ENCODE measurements at regions not wholly inside any gene's neighbourhood (a gene's known extent, or its start where the extent isn't known, plus 50 kb on each side); places are given as distances from the start of the nearest gene placed in this dataset.
A peak's percentile ranks its signal among the peaks of the same experiment; 100 is the strongest.

DNA sequence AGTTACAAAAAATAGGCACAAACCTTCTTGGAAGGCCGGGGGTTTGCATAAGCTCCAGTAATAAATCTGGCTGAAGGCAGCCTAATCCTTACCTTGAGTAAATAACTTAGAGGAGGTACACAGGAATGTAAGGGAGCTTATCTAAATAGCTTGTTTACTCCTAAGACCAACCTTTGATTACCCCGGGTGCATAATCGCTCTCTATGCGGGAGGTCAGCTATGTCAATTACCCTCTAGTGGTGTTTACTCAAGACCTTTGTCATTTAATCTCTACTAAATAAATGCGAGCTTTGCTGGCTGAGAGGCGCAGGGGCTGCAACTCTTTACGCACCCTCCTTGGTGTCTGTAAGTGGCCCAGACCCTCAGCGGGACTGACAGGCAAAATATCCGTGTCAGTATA is 50.2 kb upstream of the MAP9 start (continued):
- no peak for TF ChIP-seq MAFK (IDR thresholded peaks at IDR 0.05; ENCODE audit: low read depth, low read length)
- TF ChIP-seq SUZ12 (IDR thresholded peaks at IDR 0.05; ENCODE audit: low read length), result no peak
- no peak for TF ChIP-seq FOSL1 (IDR thresholded peaks at IDR 0.05; ENCODE audit: insufficient read depth, low read depth, low read length)
- TF ChIP-seq, protein P1, sequence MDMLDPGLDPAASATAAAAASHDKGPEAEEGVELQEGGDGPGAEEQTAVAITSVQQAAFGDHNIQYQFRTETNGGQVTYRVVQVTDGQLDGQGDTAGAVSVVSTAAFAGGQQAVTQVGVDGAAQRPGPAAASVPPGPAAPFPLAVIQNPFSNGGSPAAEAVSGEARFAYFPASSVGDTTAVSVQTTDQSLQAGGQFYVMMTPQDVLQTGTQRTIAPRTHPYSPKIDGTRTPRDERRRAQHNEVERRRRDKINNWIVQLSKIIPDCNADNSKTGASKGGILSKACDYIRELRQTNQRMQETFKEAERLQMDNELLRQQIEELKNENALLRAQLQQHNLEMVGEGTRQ (IDR thresholded peaks at IDR 0.05; ENCODE audit: low read length), result no peak
- no peak for TF ChIP-seq CHD1 (IDR thresholded peaks at IDR 0.05; ENCODE audit: low read depth, low read length)
- TF ChIP-seq CTBP2 (IDR thresholded peaks at IDR 0.05; ENCODE audit: borderline replicate concordance, insufficient read depth, insufficient read length, low read length), result no peak
- TF ChIP-seq EZH2 (IDR thresholded peaks at IDR 0.05; ENCODE audit: low read depth, low read length, severe bottlenecking), result no peak
- TF ChIP-seq CBX5 (IDR thresholded peaks at IDR 0.05; ENCODE audit: low read depth, low read length), result no peak
- TF ChIP-seq SIX5 (IDR thresholded peaks at IDR 0.05; ENCODE audit: low read depth, low read length), result no peak
- no peak for TF ChIP-seq RBBP5 (IDR thresholded peaks at IDR 0.05; ENCODE audit: borderline replicate concordance, low read depth, low read length)
- TF ChIP-seq TAF1 (IDR thresholded peaks at IDR 0.05; ENCODE audit: low read depth, low read length), result no peak
- peak; percentile 88 for TF ChIP-seq TEAD4 (IDR thresholded peaks at IDR 0.05; ENCODE audit: low read depth, low read length)
- no peak for TF ChIP-seq RFX5 (IDR thresholded peaks at IDR 0.05; ENCODE audit: borderline replicate concordance, low read depth, low read length)
- no peak for TF ChIP-seq KDM1A (IDR thresholded peaks at IDR 0.05; ENCODE audit: borderline replicate concordance, low read length)
- no peak for TF ChIP-seq RXRA (IDR thresholded peaks at IDR 0.05; ENCODE audit: insufficient read depth, low read depth, low read length)
- TF ChIP-seq HDAC2 (IDR thresholded peaks at IDR 0.05; ENCODE audit: borderline replicate concordance in 1 of 2, low read depth in 2 of 2, low read length in 2 of 2), result no peak
- no peak for TF ChIP-seq TBP (IDR thresholded peaks at IDR 0.05; ENCODE audit: low read depth, low read length)
- peak in 1 of 2 experiments; percentile 83; a peak in 2 of 3 replicates for TF ChIP-seq EP300 (IDR thresholded peaks at IDR 0.05; ENCODE audit: borderline replicate concordance in 1 of 2, low read depth in 2 of 2, low read length in 2 of 2)
- no peak for TF ChIP-seq CBX8 (IDR thresholded peaks at IDR 0.05; ENCODE audit: borderline replicate concordance, low read depth, low read length)
- no peak for TF ChIP-seq SAP30 (IDR thresholded peaks at IDR 0.05; ENCODE audit: insufficient read depth, insufficient replicate concordance, low read length)
- peak; percentile 35 to 78 for TF ChIP-seq BCL11A (IDR thresholded peaks at IDR 0.05; ENCODE audit: low read depth in 2 of 2, low read length in 2 of 2)
- TF ChIP-seq EGR1 (IDR thresholded peaks at IDR 0.05; ENCODE audit: borderline replicate concordance, low read depth, low read length), result no peak
- TF ChIP-seq, protein P2, sequence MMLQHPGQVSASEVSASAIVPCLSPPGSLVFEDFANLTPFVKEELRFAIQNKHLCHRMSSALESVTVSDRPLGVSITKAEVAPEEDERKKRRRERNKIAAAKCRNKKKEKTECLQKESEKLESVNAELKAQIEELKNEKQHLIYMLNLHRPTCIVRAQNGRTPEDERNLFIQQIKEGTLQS (IDR thresholded peaks at IDR 0.05; ENCODE audit: insufficient read depth, low read depth, low read length), result no peak
- TF ChIP-seq GABPA (IDR thresholded peaks at IDR 0.05; ENCODE audit: borderline replicate concordance, insufficient read depth, low read length), result no peak

Data from H1 (cell line).